Endothelial cell of umbilical vein (primary cell): ENCODE measurements at regions not wholly inside any gene's neighbourhood (a gene's known extent, or its start where the extent isn't known, plus 50 kb on each side); places are given as distances from the start of the nearest gene placed in this dataset.

ENCODE experiments used
- BruUV-seq: library from RNA; stranded (reverse); fragments of 400-500 nt; replicated peaks from 2 replicates; lab custom pipeline; 2021; lab: Mats Ljungman, UMichigan
- CTCF ChIA-PET: fragments of 300-600, 350-600 bp; sonication (Branson Sonifier 250); formaldehyde crosslinking; loops from one replicate; lab custom pipeline; 2021; ENCODE audit warnings: antibody characterized with exemption, inconsistent platforms; lab: Charles Lee
- POLR2A ChIA-PET: fragments of 300-600, 350-600 bp; sonication (Branson Sonifier 250); formaldehyde crosslinking; loops from one replicate; lab custom pipeline; 2021; ENCODE audit warnings: antibody characterized with exemption, inconsistent platforms; lab: Charles Lee
- DNase-seq: peaks from one replicate; pipeline ENCODE4 v3.0.0-alpha.2; 2011; ENCODE audit warnings: low read depth, low spot score
- FAIRE-seq: peaks from 2 replicates; lab custom pipeline; 2011; peaks lifted over from hg19 to GRCh38; lab: Jason Lieb, UNC
- H2AFZ ChIP-seq: 2 replicates; pipeline ENCODE4 v1.6.0; 2012; ENCODE audit warnings: low read depth, low read length, control low read depth, inconsistent platforms
- H3K27ac ChIP-seq: 2 replicates; pipeline ENCODE4 v1.5.1; 2011; ENCODE audit warnings: low read depth, mild to moderate bottlenecking, control low read depth, low read length, moderate library complexity; ENCODE audit not compliant: insufficient read depth
- H3K27me3 ChIP-seq, 2 experiments: 2 replicates each; pipeline versions ENCODE4 v1.6.0 to v1.6.1; 2011; ENCODE audit warnings: low read length in 2 of 2, mixed read lengths in 1 of 2; ENCODE audit not compliant: control insufficient read depth in 2 of 2, insufficient read depth in 2 of 2
- H3K36me3 ChIP-seq, 2 experiments: 2 replicates in 1 of 2; 3 replicates in 1 of 2; pipeline ENCODE4 v1.5.1; 2011; ENCODE audit warnings: low read length in 2 of 2, mild to moderate bottlenecking in 1 of 2, moderate library complexity in 1 of 2; ENCODE audit not compliant: control insufficient read depth in 2 of 2, insufficient read depth in 2 of 2; ENCODE audit errors: extremely low read depth in 1 of 2
- H3K4me1 ChIP-seq: 3 replicates; pipeline ENCODE4 v1.5.1; 2011; ENCODE audit warnings: mild to moderate bottlenecking, low read length; ENCODE audit not compliant: control insufficient read depth, insufficient read depth; ENCODE audit errors: extremely low read depth
- H3K4me2 ChIP-seq: 2 replicates; pipeline ENCODE4 v1.6.1; 2011; ENCODE audit warnings: low read length, control low read depth, mixed read lengths; ENCODE audit not compliant: insufficient read depth
- H3K4me3 ChIP-seq, 3 experiments: fragments of 200-600 bp in 1 of 3; sonication (generic), shearing (Covaris generic) in 1 of 3; replicated peaks in 1 of 3; 2 replicates each; pipeline ENCODE4 v1.5.1; 2011 to 2016; ENCODE audit warnings: control low read depth in 3 of 3, low read length in 3 of 3, mild to moderate bottlenecking in 2 of 3, inconsistent platforms in 1 of 3, low read depth in 1 of 3, moderate library complexity in 1 of 3; ENCODE audit not compliant: insufficient read depth in 1 of 3
- H3K79me2 ChIP-seq: 2 replicates; pipeline ENCODE4 v1.6.0; 2012; ENCODE audit warnings: low read length, inconsistent platforms; ENCODE audit not compliant: control insufficient read depth, insufficient read depth
- H3K9ac ChIP-seq: replicated peaks from 2 replicates; pipeline ENCODE3; 2011; ENCODE audit warnings: low read length, control low read depth; ENCODE audit not compliant: insufficient read depth; ENCODE audit errors: extremely low read depth
- H3K9me1 ChIP-seq: replicated peaks from 3 replicates; pipeline ENCODE4 v1.6.0; 2011; ENCODE audit warnings: mild to moderate bottlenecking, low read length; ENCODE audit not compliant: control insufficient read depth, insufficient read depth; ENCODE audit errors: extremely low read depth
- H3K9me3 ChIP-seq: replicated peaks from 2 replicates; pipeline ENCODE4 v1.5.1; 2012; ENCODE audit warnings: low read length, inconsistent platforms; ENCODE audit not compliant: control insufficient read depth, insufficient read depth
- H4K20me1 ChIP-seq: replicated peaks from 2 replicates; pipeline ENCODE3; 2011; ENCODE audit warnings: mild to moderate bottlenecking, low read length; ENCODE audit not compliant: control insufficient read depth, insufficient read depth; ENCODE audit errors: extremely low read depth
- CTCF ChIP-seq, 2 donors: IDR thresholded peaks; 1 replicate in 1 of 2; 2 replicates in 1 of 2; pipeline ENCODE4 v1.5.1; 2011; ENCODE audit warnings: low read length in 2 of 2, mild to moderate bottlenecking in 2 of 2, moderate library complexity in 2 of 2, control low read depth in 1 of 2, inconsistent platforms in 1 of 2, low read depth in 1 of 2; ENCODE audit not compliant: insufficient read depth in 1 of 2; ENCODE audit errors: extremely low read depth in 1 of 2
- EZH2 ChIP-seq: IDR thresholded peaks from 2 replicates; pipeline ENCODE4 v1.6.1; 2012; ENCODE audit warnings: borderline replicate concordance, low read depth, mild to moderate bottlenecking, moderate library complexity, low read length, inconsistent platforms; ENCODE audit not compliant: severe bottlenecking
- FOS ChIP-seq: IDR thresholded peaks from 2 replicates; pipeline ENCODE4 v1.6.1; 2011; ENCODE audit warnings: mild to moderate bottlenecking, low read length, moderate library complexity, borderline replicate concordance; ENCODE audit not compliant: insufficient read depth
- GATA2 ChIP-seq: IDR thresholded peaks from 2 replicates; pipeline ENCODE4 v1.7.0; 2011; ENCODE audit warnings: low read depth, mild to moderate bottlenecking, moderate library complexity, mixed read lengths, low read length; ENCODE audit not compliant: insufficient read length, insufficient read depth
- JUN ChIP-seq: IDR thresholded peaks from 2 replicates; pipeline ENCODE4 v1.6.1; 2011; ENCODE audit warnings: borderline replicate concordance, low read depth; ENCODE audit not compliant: insufficient read length, insufficient read depth
- MAX ChIP-seq: IDR thresholded peaks from 2 replicates; pipeline ENCODE4 v1.6.1; 2011; ENCODE audit not compliant: insufficient read depth, insufficient read length
- MYC ChIP-seq: IDR thresholded peaks from one replicate; pipeline ENCODE4 v1.6.1; 2011; ENCODE audit warnings: mild to moderate bottlenecking, low read depth, low read length
- POLR2A ChIP-seq: IDR thresholded peaks from 2 replicates; pipeline ENCODE4 v1.6.1; 2012; ENCODE audit warnings: low read depth, mild to moderate bottlenecking, control low read depth, low read length
- POLR2AphosphoS5 ChIP-seq: IDR thresholded peaks from 2 replicates; pipeline ENCODE4 v1.6.1; 2012; ENCODE audit warnings: low read depth, mild to moderate bottlenecking, control low read depth, low read length, moderate library complexity; ENCODE audit not compliant: insufficient read depth
- dilution Hi-C: fragments of 300-500 bp; cut with MboI; formaldehyde crosslinking; loops from one replicate; pipeline ENCODE4 v1.15.0; 2019; ENCODE audit warnings: low sequenced_read_pairs; ENCODE audit not compliant: extremely low pct_ligation_motif_present
- intact Hi-C: fragments of 100-400 bp; cut with micrococcal nuclease; formaldehyde crosslinking; loops from one replicate; pipeline ENCODE4 v1.10.0; 2022

GRCh38 chr3:107024551-107025026 is 352.6 kb upstream of the CCDC54 start:
- no TSS peak for BruUV-seq
- no peaks in the 10 kb centered on the region for H4K20me1 ChIP-seq
- H3K27ac ChIP-seq, result no peak overlapping the region
- H3K9me3 ChIP-seq, result no peaks in the 10 kb centered on the region
- no peaks in the 10 kb centered on the region for H3K4me1 ChIP-seq
- H2AFZ ChIP-seq, result no peak overlapping the region
- H3K36me3 ChIP-seq, result no peaks in the 10 kb centered on the region
- no peak overlapping the region for H3K4me3 ChIP-seq
- TF ChIP-seq GATA2, result no peak
- no peak for TF ChIP-seq POLR2AphosphoS5
- TF ChIP-seq JUN, result no peak
- TF ChIP-seq CTCF (IDR thresholded peaks at IDR 0.05; ENCODE audit: extremely low read depth in 1 of 2, insufficient read depth in 1 of 2, low read depth in 1 of 2, low read length in 2 of 2), result no peak
- no peak for TF ChIP-seq POLR2A
- TF ChIP-seq MAX, result no peak
- TF ChIP-seq MYC, result no peak
- no peak for TF ChIP-seq EZH2
- TF ChIP-seq FOS, result no peak
- H3K27me3 ChIP-seq, result no peaks in the 10 kb centered on the region
- H3K9ac ChIP-seq, result no peak overlapping the region
- H3K9me1 ChIP-seq, result no peaks in the 10 kb centered on the region
- FAIRE-seq, result no peak
- ChIA-PET CTCF (interaction anchor here (1.2 kb wide), 1 partner anchor 10 kb away, joined by 5 read pairs; no protein-coding TSS in a partner anchor), POLR2A (no interaction called here)
- dilution Hi-C loops, result no loop called here
- intact Hi-C loops, result no loop called here
- no peak overlapping the region for H3K4me2 ChIP-seq
- no peaks in the 10 kb centered on the region for H3K79me2 ChIP-seq
- DNase-seq, result no peak
